ENCODE measurements at regions not wholly inside any gene's neighbourhood (a gene's known extent, or its start where the extent isn't known, plus 50 kb on each side); places are given as distances from the start of the nearest gene placed in this dataset.
"Not testable (repeated sequence)": the region's sequence is repeated elsewhere in the genome, so short reads cannot be mapped to it uniquely, and the experiment has no call there.

DNA sequence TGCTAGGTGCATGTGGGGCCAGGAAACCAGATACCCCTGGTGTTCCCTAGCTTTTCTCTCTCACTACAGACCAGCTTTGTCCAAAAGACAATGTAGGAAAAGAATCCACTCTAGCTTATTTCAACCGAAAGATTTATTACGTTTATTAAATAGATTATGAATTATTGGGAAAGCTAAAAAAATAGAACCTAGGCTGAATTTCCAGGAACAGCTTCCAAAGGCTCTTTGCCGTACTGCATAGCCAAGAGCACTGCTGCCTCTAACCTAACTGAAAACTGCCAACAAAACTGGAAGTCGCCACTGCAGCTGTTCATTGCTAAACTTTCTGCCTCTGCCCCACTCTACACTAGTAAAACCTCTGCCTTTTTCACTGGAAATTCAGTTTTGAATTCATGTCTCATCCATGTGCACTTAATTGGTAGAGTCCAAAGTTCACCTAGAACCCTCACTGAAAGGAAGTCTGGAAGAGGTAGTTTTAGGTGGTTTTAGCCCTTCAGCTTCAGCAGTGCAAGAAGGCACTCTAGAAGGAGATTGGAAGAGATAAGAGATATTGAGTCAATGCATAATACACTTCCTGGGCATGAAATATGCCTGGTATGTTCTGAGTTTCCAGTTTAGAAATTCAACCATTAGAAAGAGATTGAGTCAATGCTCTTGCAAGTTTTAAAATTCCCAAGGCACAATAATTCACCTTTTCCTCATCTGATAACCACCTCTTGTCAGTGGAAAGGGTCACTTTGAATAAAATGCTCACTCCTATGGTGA is 927.9 kb downstream of the MAT2B start:
- peak; percentile 11 for DNase-seq

DNA sequence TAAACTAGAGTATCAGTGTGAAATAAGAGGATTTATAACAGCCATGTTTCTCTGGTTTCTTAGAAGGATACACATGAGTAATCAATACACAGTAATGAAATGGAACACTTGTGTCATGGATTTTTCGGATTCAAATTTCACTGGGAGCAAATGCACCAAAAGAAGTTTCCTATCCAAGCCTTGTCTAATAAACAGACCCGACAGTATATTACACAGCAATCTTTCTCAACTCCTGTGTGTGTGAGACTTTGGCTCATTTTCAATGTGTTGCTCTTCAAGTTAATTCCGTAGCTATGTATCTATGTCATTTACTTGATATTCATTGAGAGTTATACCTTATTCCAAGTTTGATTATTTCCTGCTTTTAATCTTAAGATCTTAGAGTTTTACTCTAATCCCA is 930.2 kb downstream of the MAT2B start:
- no peak for DNase-seq

DNA sequence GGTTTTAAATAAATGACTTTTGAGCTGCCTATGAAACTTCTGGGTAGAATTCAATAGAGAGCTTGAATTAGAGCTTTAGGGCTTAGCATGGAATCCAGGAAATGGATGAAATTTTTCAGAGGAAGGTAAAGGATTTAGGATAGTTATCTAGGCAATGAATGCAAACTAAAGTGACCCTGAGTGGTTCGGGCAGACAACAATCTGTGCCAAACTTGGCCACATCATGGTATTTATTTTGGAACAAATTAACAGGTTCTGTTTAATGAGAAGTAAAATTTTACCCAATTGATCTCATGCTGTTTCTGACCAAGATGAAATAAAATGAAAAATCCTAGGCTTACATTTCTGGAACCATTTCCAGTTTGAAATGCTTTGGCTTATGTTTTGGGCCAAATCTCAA is 934.4 kb downstream of the MAT2B start:
- DNase-seq: no peak

DNA sequence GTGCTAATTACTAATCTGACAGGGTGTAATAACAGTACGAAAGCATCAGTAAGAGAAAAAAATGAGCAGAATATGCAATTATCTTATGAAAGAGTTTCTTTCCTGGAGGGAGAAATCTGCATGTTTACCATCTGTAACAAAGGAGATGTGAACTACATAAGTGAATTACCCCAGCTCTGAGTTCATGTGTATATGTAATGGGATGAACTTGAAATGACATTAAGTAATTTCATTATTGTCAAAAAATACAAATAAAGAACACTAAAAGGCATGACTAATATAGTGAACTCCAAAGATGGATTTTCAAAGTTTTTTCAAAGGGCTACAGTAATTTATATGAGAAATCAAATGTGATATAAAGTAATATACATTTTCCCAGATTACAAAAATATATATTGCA is 944.0 kb downstream of the MAT2B start:
- DNase-seq: no peak

DNA sequence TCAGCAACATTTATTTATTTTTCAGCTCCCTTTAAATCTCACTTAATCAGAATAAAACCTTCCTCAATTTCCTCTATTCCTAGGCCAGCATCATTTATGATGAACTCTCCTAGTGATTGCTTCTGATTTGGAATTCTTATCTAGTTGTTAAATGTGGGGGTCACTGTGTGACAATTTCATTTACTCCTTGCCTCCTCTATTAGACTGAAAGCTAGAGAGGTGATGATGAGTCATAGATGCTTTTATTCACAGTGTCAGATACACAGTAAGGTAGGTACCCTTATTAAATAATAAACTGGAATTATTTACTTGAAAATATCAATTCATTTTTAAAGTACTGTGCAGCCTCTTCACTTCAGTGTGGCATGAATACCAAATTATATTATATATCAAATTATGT is 960.6 kb downstream of the MAT2B start:
- DNase-seq: no peak

DNA sequence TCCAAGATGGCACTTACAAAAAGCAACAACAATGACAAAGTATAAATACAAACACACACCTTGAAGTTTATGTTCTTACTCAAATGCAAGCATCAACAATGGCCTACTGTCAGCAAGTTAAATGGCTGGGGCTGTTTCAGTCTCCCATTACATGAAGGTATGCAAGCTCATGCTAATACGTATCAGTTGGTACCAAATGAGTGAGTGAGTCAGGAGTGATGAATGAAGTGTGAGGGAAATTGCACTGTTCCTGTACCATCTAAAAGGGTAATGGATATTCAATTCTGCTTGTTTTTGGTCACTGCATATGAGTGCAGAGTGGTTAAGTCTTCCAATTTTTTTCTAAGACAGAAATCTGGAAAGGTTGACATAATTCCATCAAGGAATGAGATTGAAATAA is 964.9 kb downstream of the MAT2B start:
- no peak for DNase-seq

DNA sequence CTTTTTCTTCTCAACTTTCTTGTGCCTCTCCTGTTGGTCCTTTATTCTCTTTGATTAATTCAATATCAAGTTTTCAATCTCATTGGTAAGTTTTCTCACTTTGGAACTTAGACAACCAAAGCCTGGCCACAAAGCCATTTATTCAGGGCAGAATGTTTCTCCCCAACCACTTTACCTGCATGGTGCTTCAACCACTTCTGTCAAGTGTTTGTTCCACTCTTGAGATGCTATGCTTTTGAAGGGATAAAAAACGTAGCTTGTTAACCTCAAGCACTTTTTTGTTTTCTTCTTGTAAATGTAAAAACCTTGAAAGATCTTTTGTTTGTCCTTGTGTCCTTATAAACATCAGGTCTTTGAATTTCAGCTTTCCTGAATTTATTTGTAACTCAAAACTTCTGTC is 966.7 kb downstream of the MAT2B start:
- no peak for DNase-seq

DNA sequence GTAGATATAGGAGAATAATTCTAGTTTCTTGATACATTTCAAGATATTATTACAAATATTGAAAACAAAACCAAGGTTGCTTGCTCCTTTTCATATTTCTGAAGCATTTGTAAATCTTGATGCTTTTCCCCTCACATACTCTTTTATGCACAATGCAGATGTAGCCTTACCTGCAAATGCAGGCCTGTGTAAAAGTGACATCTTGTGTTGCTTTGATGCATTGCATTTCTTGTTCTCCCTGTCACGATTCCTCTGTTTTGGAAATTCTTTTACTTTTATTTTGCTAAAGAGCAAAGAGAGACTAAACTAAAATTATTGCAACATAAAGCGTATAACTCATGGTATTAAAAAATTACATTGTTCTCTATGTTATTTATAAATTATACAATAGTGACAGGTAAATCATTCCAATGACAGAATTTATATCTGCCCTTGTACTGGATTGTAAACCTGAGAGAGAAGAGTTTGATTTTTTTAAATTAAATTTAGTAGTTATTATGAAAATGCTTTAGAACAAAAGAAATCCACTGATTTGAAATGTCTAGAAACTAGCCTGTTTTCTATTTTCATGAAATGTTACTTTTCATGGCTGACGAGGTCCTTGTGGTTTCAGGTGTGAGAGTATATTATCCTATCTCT is 970.0 kb downstream of the MAT2B start:
- DNase-seq: peak; percentile 21

DNA sequence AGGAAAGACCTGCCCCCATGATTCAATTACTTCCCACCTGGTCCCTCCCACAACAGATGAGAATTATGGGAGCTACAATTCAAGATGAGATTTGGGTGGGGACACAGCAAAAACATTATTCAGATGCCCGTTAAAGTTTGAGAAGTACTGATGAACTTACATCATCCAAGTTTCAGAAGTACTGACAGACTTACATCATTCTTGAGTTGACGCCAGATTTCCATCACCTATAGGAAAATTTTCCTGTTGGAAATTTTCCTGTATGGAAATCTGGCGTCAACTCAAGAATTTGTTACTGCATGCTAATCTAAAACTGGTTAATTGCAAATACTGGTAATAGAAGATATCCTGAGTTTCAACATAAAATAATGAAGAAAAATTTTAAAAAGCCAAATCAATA is 975.9 kb downstream of the MAT2B start:
- DNase-seq: no peak

DNA sequence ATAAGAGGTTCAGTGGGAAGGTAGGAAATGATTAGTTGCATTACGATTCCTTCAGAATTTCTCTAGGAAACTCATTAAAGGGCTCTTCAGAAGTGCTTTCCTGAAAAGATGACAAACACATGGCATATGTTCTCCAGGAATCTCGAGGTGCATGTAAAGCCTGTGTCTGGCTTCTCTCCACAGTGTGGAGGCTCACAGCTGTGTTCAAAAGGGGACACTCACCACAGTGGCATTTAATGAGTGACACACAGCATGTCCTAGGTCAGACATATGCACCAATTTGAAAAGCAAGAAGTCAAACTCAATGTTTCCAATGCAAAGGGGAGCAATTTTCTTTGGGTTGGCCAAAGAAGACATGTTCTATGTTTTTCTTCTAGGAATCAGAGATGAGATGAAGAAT is 976.9 kb downstream of the MAT2B start:
- DNase-seq: no peak

DNA sequence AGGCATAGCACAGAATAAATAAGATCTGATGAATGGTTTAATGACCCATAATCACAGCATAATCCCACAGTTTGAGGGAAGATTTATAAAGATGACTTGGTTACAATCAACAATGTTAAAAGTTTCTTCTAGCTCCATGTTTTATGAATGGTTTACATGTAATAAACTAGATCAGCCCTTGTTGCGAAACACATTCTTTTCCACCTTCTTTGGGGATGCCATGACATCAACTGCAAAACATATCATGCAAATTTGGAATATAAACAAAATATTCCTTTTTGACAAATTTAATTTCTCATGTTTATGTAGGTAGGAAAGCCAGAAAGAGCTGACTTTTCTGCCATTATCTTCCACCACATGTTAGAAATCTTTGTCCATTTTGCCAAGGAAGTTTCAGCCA is 979.5 kb downstream of the MAT2B start:
- no peak for DNase-seq

DNA sequence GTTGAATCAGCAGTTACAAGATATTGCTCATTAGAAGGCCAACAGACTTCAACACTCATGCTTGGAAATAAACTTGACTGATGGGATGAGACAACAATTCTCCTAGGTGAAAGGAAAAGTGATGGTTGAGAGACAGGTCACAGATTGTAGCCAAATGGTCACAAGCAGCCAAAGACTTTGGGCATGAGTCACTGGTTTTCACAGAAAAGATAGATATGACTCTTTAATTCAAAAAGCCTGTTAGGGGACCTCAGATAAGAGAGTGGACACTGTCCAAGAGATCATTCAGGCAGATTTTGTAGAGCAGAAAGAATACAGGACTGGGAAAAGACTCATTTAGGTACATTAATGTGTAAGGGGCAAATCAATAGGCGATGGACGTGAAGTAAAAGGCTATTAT is 982.5 kb downstream of the MAT2B start:
- no peak for DNase-seq

DNA sequence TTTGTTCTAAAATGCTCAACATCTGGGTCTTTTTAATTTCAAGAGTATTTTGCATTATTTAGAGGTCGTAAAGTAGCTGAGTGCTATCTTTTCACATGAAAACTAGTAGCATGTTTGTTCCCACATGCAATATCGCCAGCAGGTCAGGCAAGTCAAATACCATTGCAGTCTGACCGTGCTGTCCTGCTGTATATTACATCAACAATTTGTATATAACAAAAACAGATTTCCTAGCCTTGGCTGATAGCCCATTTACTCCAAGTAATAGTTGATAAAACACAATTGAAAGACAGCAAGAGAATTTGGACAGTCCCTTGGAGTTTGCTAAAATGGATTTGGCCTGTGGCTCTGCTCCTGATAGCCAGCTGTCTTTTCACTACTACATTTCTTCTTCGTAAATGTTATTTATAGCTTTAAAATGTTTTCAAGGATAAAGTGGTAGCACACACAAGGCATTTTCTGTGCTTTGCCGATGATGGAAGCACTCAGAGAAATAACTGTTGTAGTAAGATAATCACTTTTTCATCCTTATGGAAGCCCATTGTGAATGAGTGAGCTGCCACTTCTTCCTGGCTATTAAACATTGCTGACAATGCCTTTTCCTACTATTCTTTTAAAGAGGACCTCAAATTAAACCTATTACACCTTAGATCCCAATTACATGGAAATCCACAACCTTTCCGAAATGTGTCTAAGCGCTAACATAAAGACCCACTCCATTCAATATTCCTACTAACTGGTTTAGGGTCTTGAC is 992.1 kb downstream of the MAT2B start:
- DNase-seq: no peak

DNA sequence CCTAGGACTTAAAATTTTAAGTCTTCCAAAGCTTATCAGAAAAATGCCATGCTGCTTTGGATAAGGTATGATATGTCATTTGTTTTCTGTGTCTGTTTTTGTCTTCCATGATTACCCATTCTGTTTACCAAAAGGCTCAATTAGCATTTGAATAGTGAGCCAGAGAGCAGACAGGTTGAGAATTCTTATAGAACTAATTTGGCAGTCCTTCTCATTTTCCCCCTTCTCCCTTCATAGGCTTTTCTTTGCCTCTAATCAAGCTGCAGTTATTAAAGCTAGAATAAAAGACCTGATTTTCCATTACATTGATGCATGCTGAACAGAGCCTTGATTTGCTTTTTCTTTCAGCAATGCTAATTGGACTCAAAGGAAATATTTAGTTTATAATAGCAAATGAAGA is 993.0 kb downstream of the MAT2B start:
- DNase-seq: no peak

DNA sequence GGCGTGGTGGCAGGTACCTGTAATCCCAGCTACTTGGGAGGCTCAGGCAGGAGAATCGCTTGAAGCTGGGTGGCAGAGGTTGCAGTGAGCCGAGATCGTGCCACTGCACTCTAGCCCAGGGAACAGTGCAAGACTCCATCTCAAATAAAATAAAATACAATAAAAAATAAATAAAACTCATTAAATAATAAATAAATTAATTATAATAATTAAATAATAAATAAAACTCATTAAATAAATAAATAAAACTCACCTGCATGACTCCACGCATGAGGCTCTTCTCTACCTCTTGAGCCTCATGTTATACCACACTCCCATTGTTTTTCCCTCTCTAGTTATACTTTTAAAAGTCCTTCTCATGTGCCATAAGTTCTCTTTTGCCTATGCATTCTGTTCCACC is 995.4 kb downstream of the MAT2B start:
- no peak for DNase-seq

DNA sequence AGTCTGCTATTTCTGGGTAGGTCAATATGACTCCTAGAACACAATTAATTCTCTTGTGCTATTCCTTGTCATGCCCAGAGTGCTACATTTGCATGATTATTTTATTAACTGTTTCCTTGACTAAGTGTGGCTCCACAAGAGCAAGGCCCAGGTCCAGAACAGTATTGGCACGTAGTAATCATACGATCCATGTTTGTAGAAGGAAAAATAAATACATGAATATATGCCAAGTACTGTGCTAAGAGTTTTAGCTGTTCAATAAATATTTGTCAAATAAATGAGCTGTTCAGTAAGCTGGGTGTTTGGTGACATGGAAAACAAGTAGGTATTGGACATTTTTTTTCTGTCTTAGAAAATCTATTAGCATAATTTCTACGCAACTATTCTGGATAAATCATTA is 995.9 kb downstream of the MAT2B start:
- DNase-seq: no peak

DNA sequence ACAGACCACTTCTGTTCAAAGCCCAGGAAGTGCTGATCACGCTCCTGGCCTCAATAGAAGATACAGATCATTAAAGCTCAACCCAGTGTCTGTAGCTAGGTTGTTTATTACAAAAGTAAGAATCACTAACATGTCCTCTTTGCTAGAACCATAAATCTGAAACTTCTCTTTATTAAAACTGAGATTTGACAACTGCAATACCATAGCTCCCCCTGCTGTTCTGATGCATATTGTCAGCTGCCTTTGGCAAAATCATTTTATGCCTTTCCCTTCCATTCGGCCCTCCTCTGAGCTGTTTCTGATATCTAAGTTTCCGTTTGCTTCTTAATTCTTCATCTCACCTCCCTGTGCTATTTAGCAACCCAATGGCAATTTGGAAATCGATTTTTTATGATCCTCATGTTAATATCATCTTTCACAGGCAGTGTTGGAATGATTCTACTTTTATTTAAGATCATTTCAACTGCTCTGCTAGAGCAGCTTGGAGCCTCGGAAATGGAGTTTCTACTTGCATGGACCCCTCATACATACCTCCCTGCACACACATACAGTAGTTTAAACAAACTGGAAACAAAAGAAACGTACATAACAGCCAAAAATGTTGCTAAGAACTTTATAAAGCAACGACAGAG is 998.8 kb downstream of the MAT2B start:
- DNase-seq: peak; percentile 1

DNA sequence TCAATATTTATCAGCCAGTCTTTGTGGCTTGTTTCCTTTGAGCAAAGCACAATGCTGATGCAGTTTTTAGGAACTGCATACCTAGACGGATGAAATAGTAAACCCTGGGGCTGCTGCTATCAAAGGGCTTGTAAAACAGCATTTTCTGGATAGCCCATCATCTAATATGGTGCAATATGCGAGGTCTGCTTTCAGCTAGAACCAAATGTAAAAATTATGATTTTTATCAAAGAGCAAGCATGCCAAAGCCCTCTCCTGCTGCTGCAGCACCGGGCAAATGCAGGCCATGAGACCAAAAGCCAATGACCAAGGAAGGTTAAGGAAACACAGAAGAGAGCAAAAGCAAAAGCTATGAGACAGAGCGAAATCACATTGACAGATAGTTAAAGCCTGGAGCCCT is 1000.4 kb downstream of the MAT2B start:
- DNase-seq: no peak

DNA sequence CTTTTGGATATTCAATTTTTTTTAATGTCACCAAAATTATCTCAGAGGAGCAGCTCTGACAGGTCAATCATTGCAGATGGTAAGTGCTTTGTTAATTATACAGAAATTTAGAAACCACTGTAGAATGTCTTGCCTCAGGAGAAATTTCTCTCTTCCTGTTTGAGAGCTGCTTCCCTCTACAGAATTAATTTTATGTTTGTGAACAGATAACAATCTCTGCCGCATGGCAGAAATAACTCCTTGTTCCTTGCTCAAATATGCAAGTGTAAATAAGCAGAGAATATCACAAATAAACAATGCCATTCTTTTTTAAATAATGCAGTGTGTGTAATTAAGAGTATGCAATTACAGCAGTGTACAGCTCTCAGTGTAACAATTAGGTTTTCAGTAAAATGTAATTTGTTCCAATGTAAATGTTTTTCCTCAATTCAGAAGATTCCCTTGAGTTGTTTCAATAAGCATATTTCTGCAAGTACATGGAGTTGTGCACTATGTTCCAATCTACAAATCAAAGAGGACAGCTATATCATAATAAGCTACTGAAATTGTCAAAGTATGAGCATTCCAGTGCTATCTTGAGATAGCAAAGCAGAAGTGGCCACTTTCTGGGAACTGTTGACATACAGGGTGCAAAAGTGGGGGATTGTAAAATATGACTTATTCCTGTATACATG is 1012.8 kb downstream of the MAT2B start:
- DNase-seq: no peak

DNA sequence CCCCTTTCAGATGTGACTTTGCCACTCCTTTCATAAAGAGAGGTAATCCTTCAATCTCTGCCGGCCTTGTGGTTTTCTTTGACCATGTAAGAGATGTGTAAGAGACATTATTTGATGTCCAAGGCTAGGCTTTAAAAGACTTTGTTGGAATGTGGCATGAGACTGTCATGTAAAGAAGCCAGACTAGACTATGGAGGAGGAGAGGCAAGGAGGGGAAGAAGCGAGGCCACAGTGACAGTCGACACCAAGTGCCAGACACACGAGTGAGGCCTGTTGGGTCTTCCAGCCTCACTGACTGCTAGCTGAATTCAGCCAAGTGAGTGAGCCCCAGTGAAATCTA is 1013.3 kb downstream of the MAT2B start:
- DNase-seq: no peak

DNA sequence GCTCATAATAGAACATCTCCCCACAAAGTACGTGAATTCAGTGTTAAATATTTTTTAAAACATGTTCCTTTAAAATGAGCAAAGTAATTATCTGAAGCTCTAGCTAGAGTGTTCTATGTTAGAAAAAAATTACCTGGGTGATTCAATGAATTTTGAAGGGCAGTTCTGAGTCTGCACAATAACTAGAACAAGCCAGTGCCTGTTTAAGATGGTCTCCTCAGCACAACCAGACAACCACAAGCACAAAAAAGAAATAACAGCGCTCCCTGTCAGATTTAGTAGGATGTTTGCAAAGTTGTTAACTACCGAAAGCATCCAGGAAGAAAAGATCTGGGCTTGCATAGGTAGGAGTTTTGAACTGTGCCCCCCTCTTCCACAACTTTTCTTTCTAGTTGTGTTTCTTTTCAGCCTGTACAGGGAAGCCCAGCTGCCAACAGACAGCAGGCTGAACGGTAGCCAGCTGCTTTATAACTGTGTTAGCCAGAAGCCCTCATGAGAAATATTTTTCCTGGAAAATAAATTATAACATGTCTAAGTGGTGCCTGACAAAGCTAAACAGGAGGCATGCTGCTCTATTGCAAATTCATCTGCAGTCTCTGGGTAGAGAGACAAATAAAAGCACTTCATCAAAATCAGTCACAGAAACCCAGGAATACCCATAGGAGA is 1026.9 kb downstream of the MAT2B start:
- no peak for DNase-seq

DNA sequence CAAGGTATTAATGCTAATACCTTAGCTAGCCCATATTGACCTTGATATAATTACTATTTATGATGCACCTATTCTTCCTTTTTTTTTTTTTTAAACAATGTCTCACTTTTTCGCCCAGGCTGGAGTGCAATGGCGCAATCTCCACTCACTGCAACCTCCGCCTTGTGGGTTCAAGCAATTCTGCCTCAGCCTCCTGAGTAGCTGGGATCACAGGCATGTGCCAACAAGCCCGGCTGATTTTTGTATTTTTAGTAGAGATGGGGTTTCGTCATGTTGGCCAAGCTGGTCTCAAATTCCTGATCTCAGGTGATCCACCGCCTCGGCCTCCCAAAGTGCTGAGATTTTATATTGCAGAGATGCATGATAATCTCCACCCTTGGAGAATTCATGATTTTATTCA is 1028.0 kb downstream of the MAT2B start:
- DNase-seq: not testable (repeated sequence)

DNA sequence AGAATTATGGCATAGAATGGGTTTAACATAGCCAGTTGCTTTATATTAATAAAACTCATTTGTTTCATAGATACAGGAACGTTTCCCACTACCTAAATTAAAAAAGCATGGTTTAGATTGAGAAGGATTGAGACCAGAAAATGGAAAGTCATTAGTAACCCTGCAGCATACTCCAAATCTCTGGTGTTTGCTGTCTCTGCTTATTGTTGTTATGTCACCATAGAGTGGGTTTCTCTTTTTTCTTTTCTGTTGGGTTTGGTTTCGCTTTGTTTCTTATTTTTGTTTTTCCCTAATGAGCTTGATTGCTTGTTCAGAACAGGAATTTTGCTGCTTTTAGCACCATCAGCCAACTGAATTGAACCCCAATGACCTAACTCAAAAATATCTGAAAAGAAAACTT is 1034.8 kb downstream of the MAT2B start:
- no peak for DNase-seq
